ENCODE measurements at regions not wholly inside any gene's neighbourhood (a gene's known extent, or its start where the extent isn't known, plus 50 kb on each side); places are given as distances from the start of the nearest gene placed in this dataset.

DNA sequence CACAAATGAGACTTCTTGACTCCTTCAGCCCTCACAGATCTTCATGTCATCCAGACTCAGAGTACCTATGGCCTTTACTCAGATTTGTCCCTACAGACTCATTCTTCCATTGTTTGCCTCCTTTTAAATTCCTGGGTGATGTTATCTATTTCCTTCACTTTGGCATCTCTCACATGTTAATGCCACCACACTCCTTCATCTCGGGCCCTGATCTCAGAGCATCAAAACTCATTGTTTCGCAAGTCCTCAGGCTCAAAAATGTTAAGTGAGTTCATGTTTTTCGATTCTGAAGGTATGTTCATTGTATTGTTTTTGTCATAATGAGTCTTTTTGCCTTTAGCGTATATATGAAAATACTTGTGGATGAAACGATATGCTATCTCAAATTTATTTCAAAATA lies 62.3 kb upstream of the AHR start:
- WGBS, 2 donors: 95 to 96% methylated on average over 5 of the region's 5 CpGs
- peaks cover 0 to 36% (median 10%) of the 10 kb centered on the region in 4 donors for H3K4me1 ChIP-seq
- DNase-seq (ENCODE audit: low spot score in 2 of 2): no peak
- TF ChIP-seq POLR2A (IDR thresholded peaks at IDR 0.05): no peak
- TF ChIP-seq, protein P1, sequence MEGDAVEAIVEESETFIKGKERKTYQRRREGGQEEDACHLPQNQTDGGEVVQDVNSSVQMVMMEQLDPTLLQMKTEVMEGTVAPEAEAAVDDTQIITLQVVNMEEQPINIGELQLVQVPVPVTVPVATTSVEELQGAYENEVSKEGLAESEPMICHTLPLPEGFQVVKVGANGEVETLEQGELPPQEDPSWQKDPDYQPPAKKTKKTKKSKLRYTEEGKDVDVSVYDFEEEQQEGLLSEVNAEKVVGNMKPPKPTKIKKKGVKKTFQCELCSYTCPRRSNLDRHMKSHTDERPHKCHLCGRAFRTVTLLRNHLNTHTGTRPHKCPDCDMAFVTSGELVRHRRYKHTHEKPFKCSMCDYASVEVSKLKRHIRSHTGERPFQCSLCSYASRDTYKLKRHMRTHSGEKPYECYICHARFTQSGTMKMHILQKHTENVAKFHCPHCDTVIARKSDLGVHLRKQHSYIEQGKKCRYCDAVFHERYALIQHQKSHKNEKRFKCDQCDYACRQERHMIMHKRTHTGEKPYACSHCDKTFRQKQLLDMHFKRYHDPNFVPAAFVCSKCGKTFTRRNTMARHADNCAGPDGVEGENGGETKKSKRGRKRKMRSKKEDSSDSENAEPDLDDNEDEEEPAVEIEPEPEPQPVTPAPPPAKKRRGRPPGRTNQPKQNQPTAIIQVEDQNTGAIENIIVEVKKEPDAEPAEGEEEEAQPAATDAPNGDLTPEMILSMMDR (IDR thresholded peaks at IDR 0.05): no peak
- TF ChIP-seq EP300 (IDR thresholded peaks at IDR 0.05): no peak
- H3K27ac ChIP-seq: peak overlapping the region in 1 of 4 donors; percentile 88
- H3K9me3 ChIP-seq: no peaks in the 10 kb centered on the region
- H3K36me3 ChIP-seq: no peaks in the 10 kb centered on the region
- H3K27me3 ChIP-seq: no peaks in the 10 kb centered on the region
- H3K4me3 ChIP-seq: no peak overlapping the region

DNA sequence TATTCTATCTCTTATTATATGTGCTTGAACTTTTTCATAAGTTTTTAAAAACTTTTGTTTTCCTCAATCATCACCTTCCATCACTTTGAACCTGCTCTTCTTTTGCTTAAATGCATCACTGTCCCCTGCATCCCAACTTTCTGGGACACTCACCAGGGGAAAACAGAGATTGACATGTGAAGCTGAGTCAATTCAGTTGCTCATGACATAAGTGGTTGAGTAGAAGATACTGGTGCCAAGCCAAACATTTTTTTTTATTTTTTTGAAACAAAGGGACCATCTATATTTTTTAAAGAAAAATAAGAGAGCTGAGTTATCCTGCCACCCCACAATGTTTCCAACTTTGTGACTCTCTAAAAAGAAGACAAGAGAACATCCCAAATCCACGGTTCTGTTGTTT lies 61.8 kb upstream of the AHR start:
- WGBS, 2 donors: 88 to 96% methylated on average over 1 of the region's 1 CpG
- TF ChIP-seq POLR2A (IDR thresholded peaks at IDR 0.05) (no peak), EP300 (IDR thresholded peaks at IDR 0.05) (no peak)
- TF ChIP-seq, protein P1 (IDR thresholded peaks at IDR 0.05): no peak

DNA sequence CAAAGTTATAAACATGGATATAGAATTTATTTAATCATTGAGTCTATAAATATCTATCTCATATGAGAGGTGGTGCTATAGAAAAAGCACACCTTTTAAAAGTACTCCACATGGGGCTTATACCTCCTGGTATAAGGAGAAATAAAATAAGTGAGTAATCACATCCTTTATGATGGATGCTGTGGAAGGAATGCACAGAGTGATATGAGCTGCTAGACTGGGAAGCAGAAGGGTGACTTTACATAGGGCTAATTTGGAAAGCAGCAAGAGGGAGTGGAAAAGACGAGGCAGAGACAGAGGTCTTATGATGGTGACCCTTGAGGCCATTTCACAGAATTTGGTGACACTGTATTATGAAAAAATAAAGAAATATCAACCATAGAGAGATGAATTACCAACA lies 59.4 kb upstream of the AHR start:
- TF ChIP-seq EP300 (IDR thresholded peaks at IDR 0.05): no peak
- no peak for TF ChIP-seq POLR2A (IDR thresholded peaks at IDR 0.05)
- TF ChIP-seq, protein P1 (IDR thresholded peaks at IDR 0.05): no peak
- WGBS, 2 donors: 53 to 62% methylated on average over 1 of the region's 1 CpG
- no peak for DNase-seq (ENCODE audit: low spot score in 2 of 2)
- no peaks in the 10 kb centered on the region for H3K36me3 ChIP-seq
- peaks cover 0 to 31% (median 7%) of the 10 kb centered on the region in 4 donors for H3K4me1 ChIP-seq
- H3K27me3 ChIP-seq: no peaks in the 10 kb centered on the region
- H3K4me3 ChIP-seq: no peak overlapping the region
- H3K9me3 ChIP-seq: no peaks in the 10 kb centered on the region
- H3K27ac ChIP-seq: peak overlapping the region in 2 of 4 donors; percentile 74 to 84

More for the DNA sequence above, 61.8 kb upstream of the AHR start:
- Histone ChIP-seq H3K4me1 (peaks cover 0 to 36% (median 10%) of the 10 kb centered on the region in 4 donors), H3K36me3 (no peaks in the 10 kb centered on the region), H3K27me3 (no peaks in the 10 kb centered on the region), H3K4me3 (no peak overlapping the region), H3K27ac (peak overlapping the region in 1 of 4 donors; percentile 88), H3K9me3 (no peaks in the 10 kb centered on the region)
- no peak for DNase-seq (ENCODE audit: low spot score in 2 of 2)

DNA sequence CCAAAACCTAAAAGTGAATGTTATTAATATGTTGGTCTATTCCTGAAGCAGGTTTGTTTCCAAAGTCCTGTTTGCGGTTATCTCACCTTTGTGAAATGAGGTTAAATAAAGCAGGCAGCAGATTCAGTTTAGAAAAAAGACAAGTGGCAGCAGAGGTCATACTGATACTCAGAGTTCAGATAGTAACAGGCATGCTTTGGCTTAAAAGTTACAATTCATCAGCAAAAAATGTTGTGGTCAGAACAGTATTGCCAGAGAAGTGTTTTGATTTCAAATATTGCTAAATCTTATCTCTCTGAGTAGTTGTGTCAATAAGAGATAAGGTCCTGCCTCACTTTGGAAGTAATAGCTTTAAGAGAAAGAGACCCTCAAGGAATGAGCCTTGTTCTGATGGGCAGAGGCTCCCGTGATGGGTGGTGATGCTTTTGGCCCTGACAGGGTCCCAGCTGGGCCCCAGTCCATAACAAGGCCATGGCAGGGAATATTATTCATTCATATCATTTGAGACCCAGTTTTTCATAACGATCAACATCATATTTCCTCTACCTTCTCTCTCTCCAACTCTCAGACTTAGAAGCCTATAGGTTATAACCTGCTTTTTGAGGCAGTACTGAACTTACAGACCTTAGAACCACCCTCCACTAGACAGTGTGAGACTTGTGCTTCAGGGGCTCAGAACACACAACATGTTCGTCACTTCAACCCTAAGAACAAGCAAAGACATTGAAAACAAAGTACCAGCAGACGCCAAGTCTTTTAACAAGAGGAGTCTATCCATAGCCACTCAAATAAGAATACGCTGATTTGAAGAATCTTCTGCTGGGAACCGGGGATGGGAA lies 58.5 kb upstream of the AHR start:
- H3K4me1 ChIP-seq: peaks cover 0 to 27% (median 5%) of the 10 kb centered on the region in 4 donors
- TF ChIP-seq EP300 (IDR thresholded peaks at IDR 0.05): no peak
- TF ChIP-seq POLR2A (IDR thresholded peaks at IDR 0.05): no peak
- TF ChIP-seq, protein P1 (IDR thresholded peaks at IDR 0.05): no peak
- DNase-seq (ENCODE audit: low spot score in 2 of 2): no peak
- no peaks in the 10 kb centered on the region for H3K36me3 ChIP-seq
- WGBS, 2 donors: 50 to 60% methylated on average over 7 of the region's 7 CpGs
- no peak overlapping the region for H3K4me3 ChIP-seq
- H3K27me3 ChIP-seq: no peaks in the 10 kb centered on the region
- H3K9me3 ChIP-seq: no peaks in the 10 kb centered on the region
- peak overlapping the region in 2 of 4 donors; percentile 74 to 84 for H3K27ac ChIP-seq

DNA sequence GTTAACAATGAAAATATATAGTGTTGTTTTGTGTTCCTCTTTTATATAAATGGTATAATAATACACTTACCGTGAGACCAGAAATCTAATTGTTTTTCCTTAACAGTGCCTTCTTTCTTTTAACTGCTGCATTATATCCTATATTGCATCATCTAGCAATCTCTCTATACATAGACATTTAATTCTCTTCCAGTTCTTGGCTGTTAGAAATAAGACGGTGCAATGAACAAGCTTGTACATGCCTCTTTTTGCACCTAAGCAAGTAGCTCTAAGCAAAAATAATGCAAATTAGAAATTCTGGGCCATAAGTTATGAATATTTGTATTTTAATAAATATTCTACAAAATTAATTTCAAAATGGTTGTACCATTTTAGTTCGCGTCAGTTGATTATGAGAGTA lies 55.9 kb upstream of the AHR start:
- WGBS, 2 donors: 82 to 85% methylated on average over 4 of the region's 4 CpGs
- Histone ChIP-seq H3K27me3 (no peaks in the 10 kb centered on the region), H3K9me3 (no peaks in the 10 kb centered on the region), H3K27ac (no peak overlapping the region), H3K4me1 (peaks cover 0 to 23% (median 4%) of the 10 kb centered on the region in 4 donors), H3K36me3 (no peaks in the 10 kb centered on the region), H3K4me3 (no peak overlapping the region)
- no peak for DNase-seq (ENCODE audit: low spot score in 2 of 2)
- TF ChIP-seq, protein P1 (IDR thresholded peaks at IDR 0.05): no peak
- TF ChIP-seq EP300 (IDR thresholded peaks at IDR 0.05): no peak
- no peak for TF ChIP-seq POLR2A (IDR thresholded peaks at IDR 0.05)

All from tibial nerve (tissue), 4 donors.